COR-L47 (cell line): ENCODE measurements at regions not wholly inside any gene's neighbourhood (a gene's known extent, or its start where the extent isn't known, plus 50 kb on each side); places are given as distances from the start of the nearest gene placed in this dataset.

Source experiments
- DNase-seq: peaks from one replicate; lab custom pipeline; 2025; lab: John Stamatoyannopoulos, UW

DNA sequence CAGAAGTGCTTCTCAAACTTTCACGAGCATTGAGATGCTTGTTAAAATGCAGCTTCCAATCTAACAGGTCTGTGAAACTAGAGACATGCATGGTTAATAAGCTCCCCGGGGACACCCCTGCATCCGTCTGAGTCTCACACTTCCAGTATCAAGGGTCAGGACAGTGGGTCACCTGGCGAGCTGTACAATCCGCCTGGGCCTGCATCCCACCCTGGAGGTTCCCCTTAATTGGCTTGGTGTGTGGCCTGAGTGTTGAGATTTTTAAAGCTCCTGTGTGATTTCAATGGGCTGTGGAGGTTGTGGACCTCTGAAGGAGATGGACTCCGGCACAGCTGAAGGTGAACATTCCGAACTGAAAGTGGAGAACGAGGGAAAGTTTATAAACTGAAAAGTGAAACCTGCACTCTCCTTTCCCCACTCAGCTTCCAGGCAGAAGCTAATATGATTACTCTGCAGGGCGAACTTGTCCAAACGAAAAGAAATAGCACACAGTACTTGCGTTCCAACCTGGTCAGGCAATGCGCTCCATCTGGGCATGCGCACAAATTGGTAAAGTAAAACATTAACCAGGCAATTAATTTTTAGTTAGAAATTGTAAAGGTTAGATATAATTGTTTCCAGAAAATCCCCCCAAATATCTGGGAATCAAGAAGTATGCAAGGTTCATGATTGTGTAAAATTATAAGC, 191.7 kb upstream of the ALKAL2 start:
- DNase-seq: no peak

DNA sequence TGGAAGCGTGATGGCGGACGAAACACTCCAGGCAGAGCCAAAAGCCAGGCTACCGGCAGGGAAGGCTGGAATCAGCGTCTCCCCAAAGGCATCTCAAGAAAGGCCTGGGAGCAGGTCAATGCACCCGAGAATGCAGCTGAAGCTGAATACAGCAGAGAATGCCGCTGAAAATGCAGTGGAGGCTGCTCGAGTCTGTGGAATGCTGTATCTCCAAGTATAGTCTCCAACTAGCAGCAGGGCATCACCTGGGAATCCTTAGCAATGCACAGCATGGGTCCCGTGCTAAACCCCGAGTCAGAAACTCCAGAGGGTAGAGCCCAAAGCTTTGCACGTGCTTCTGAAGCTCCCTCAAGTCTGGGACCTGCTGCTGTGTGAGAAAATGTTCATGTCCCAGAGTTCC, 191.1 kb upstream of the ALKAL2 start:
- DNase-seq: no peak

GRCh38 chr2:471560-471959, 183.7 kb upstream of the ALKAL2 start:
- no peak for DNase-seq

GRCh38 chr2:469514-469913, 181.6 kb upstream of the ALKAL2 start:
- no peak for DNase-seq

DNA sequence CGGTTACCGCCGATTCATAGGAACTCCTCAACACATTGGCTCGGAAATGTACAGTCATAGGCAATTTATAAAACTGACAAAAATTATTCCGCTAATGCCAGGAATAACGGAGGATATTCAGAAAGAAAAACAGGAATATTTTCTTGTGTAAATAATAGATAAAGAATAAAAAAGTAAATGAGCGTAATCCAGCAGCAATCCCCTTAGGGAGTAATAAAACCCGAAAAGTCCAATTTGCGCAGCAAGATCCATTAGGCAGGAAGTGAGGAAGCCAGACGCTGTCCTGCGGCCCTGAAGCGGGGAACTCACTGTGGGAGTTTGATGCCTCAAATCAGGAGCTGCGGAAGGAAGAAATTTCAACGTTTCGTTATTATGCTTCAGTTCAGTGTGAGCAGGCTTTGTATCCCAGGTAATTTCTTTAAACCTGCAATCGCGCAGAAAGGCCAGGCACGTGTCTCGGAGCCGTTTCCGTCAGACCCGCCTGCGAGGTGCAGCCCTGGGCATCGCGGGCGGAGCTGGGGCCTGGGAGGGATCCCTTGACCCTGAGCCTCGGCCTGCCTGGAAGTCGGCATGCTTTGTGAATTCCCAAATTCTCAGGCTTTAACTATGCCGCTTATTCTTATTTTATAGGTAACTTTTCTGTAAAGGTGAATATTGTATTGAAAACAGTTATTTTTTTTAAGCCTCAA, 180.9 kb upstream of the ALKAL2 start:
- DNase-seq: no peak

DNA sequence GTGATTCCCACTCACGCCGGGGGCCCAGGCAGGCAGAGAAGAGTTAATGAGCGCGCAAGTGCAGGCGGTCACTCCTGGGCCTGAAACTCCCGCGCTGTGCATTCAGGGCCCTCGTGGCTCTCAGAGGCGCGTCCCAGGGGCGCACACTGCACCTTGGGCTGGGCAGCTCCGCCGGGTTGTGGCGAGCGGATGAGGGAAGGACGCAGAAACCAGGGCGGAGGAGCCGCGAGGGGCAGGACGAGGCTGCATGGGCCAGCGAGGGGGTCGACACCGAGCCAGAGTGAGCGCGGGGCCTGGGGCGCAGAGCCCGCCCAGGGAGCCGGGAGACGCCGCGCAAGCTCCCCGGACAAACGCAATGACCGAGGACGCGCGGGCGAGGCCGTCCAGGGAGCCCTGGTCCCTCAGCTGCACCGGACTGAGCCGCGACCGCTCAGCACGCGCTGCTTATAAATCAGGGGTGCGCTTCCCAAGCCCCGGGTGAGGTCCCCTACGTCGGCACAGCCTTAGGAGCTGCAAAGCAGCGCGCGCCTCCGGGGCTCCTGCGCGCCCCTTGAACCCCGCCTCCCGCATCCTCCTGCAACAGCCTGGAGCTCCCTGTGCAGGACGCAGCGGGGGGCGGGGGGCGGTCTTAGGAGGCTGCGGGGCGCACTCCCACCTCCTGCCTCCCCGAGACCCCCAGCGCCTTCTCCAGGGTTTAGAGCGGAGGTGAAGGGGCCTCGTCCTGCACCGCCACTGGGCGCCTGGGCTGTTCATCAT, 180.2 kb upstream of the ALKAL2 start:
- DNase-seq: no peak

DNA sequence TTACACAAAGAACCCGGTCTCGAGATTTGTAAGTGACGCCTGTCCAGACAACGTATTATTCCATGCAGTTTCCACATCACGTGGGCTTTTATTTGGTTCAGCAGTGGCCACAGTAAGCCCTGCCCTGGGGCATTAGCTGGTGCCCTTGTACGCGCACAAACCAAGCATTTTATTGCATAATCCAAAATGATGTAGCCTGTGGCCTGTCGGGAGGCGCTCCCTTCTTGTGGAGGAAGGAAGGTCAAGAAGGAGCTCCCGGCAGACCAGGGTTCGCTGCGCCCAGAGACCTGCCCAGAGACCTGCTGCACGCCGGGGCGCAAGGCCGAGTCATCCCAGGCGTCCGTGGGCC, 179.6 kb upstream of the ALKAL2 start:
- no peak for DNase-seq

- no peak for DNase-seq
Observed at GRCh38 chr2:467101-467500, 179.2 kb upstream of the ALKAL2 start.

GRCh38 chr2:464562-465309, 176.8 kb upstream of the ALKAL2 start:
- DNase-seq: no peak

- no peak for DNase-seq
Observed at GRCh38 chr2:460861-461260, 173.0 kb upstream of the ALKAL2 start.

DNA sequence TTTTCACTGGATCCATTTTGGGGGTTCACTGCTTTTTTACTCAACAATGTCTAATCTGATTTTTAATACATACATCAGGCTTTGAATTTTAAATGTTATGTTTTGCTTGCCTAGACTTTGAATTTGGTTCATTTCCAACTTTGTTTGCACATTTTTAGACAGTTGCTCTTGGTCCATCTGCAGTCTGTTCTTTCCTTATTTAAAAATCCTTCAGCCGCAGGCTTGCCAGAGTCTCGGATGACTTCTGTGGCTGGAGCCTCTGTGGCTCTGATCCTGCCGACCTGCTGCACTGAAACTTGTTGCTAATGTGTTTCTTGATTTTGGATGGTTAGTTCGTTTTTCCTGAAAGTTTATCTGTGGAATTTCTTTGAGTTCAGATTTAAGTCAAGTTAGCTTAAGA, 172.0 kb upstream of the ALKAL2 start:
- DNase-seq: no peak

DNA sequence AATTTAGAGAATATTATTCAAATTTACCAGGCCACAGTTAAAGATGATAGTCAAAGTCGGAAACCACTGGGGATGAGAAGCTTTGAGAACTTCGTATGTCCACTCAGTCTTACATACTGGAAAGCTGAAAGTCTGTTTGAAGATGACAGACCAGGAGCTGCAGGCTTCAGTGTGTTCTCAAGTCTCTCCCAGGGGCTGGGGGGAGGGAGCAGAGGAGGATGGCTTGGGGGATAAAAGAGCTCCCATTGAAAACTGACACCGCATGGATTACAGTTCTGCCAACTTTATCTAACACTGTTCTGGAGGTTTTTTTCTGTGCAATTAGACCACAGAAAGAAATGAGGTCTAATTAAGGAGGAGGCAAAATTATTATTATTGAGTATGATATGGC, 170.5 kb upstream of the ALKAL2 start:
- no peak for DNase-seq

GRCh38 chr2:457792-458424, 170.0 kb upstream of the ALKAL2 start:
- DNase-seq: no peak

DNA sequence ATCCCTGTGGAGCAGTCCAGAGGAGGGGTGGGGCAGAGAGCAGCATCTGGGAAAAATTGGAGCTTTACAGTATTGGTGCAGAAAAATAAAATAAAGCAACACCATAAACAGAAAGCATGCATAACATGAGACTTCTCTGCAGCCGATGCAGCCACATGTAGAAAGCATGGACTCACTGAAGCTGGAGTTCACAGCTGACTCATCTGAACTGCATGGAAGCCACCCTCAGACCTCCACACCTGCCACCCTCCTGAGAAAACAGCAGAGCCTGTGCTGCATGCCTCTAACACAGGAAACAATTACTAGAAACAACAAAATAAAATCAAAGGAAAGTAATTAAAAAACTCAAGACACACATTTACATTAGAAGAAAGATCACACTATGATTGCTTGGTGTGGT, 169.4 kb upstream of the ALKAL2 start:
- DNase-seq: no peak

GRCh38 chr2:455913-456312, 168.0 kb upstream of the ALKAL2 start:
- DNase-seq: no peak

- DNase-seq: no peak
Observed at GRCh38 chr2:455015-455705, 167.3 kb upstream of the ALKAL2 start.

DNA sequence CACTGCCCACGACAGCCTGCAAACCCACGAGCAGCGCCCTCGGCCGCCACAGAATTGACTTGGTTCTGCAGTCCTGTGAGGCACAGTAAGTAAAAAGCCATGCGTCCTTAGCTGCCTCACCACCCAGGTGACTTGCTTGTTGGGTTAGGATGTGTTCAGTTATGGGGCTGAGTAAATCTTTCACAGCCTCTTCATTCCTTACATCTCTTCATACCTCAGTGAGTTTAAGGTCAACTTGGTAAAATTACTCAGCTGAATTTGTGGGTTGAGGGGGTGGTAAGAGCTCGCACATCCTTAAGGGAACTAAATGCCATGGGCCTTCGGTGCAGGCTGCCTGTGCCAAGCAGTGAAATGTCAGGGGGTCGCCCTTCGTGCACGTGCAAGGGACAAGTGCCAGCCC, 165.2 kb upstream of the ALKAL2 start:
- no peak for DNase-seq

DNA sequence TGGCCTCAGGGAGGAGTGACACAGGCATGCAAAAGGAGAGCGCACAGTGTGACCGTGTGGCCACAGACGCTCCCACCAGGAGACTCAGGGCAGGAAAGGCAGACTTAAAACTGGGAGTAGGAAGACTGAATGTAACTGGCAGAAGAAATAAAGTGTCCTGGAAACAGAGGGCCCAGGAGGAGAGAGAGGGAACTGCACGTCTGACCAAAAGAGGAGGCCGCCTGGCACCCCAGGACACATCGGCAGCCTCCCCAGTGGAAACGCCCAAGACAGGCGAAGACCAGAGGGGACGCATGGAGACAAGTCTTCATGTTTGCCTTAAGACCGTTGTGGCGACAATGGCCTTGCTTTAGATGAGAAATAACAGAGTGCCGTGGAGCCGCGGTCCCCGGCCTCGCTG, 163.6 kb upstream of the ALKAL2 start:
- no peak for DNase-seq

GRCh38 chr2:449246-450067, 161.6 kb upstream of the ALKAL2 start:
- DNase-seq: no peak

DNA sequence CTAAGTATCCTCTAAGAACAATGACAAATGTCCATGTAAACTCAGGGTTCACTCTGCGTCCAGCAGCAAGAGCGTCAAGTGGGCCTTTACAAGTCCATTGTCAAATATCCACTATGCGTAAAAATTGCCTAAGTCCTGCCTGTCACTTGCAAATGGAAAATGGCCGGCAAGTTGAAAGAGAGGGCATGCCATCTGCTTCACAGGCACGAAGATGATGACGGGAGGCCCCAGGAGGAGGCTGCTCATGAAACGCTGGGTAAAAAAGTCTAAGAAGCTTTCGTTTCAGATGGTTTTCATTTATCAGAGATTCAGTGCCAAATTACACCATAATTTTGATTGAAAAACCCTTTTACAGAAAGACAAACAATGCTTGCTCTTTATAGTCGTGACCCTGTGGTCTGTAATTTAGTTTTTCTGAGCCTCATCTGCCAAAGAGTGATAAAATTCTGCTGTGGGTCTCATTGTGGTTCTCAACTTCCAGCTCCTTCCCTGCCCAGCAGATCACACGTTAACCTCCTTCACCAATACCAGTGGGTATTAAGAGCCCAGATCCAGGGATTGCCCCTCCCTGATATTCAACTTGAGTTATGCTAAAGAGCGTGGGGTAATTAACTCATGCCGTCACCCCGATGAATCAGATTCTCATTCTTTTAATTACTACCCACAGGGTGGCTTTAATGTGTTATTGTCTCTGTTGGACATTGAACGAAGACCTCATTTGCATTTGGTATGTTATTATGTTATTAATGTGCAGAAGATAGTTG, 160.2 kb upstream of the ALKAL2 start:
- DNase-seq: no peak
